Activated naive CD8-positive, alpha-beta T cell treated with anti-CD3 and anti-CD28 coated beads, Interleukin-2, amount 10 ng/mL, durations not matched to agents 7 days and 5 days (primary cell): ENCODE measurements at regions not wholly inside any gene's neighbourhood (a gene's known extent, or its start where the extent isn't known, plus 50 kb on each side); places are given as distances from the start of the nearest gene placed in this dataset.

Source experiments
- ATAC-seq: fragments of 150-1000 bp; cut with Tn5 transposase; one replicate; pipeline ENCODE4 v1.10.0; 2021; ENCODE audit warnings: low read depth, moderate library complexity
- POLR2A ChIA-PET: fragments of 350-600 bp; sonication (Branson Sonifier 250); formaldehyde crosslinking; loops from one replicate; lab custom pipeline; 2021; ENCODE audit warnings: antibody characterized with exemption; lab: Charles Lee
- DNase-seq: peaks from one replicate; pipeline ENCODE4 v3.0.0; 2021
- H3K27ac Mint-ChIP-seq: one replicate; pipeline ENCODE4 v1.8.0; 2022; ENCODE audit warnings: mild to moderate bottlenecking, mixed read lengths
- H3K27me3 Mint-ChIP-seq: one replicate; pipeline ENCODE4 v1.8.0; 2022; ENCODE audit warnings: mild to moderate bottlenecking, moderate library complexity, mixed read lengths
- H3K36me3 Mint-ChIP-seq: one replicate; pipeline ENCODE4 v1.8.0; 2021; ENCODE audit warnings: mild to moderate bottlenecking, mixed read lengths
- H3K4me1 Mint-ChIP-seq: one replicate; pipeline ENCODE4 v1.8.0; 2021; ENCODE audit warnings: mixed read lengths
- H3K4me3 Mint-ChIP-seq: one replicate; pipeline ENCODE4 v1.8.0; 2022; ENCODE audit warnings: mild to moderate bottlenecking, moderate library complexity, mixed read lengths
- H3K9me3 Mint-ChIP-seq: one replicate; pipeline ENCODE4 v1.8.0; 2021; ENCODE audit warnings: mixed read lengths

DNA sequence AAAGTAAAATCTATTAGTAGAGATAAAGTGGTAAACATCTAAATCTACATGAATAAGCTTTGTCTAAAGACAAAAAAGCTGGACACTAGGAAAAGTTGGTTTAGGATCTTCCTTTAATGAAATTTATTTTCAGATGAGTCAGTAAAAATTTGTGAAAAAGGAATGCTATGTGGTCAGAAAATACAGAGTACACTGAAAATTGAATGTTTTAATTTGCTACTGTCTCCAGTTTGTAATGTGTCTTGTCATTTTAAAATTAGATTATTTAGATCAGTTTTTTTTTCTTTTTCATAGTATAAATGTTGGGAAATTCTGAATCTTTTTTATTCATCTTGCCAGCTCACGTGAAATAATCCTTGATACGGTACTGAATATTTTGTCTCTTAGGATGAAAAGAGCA, 56.9 kb downstream of the SLITRK6 start:
- POLR2A ChIA-PET: no interaction called here
- H3K9me3 Mint-ChIP-seq: peaks cover 2% of the 10 kb centered on the region
- no peak for ATAC-seq
- H3K36me3 Mint-ChIP-seq: no peaks in the 10 kb centered on the region
- no peak for DNase-seq
- no peak overlapping the region for H3K27ac Mint-ChIP-seq
- no peaks in the 10 kb centered on the region for H3K4me1 Mint-ChIP-seq
- H3K27me3 Mint-ChIP-seq: no peaks in the 10 kb centered on the region
- no peak overlapping the region for H3K4me3 Mint-ChIP-seq

DNA sequence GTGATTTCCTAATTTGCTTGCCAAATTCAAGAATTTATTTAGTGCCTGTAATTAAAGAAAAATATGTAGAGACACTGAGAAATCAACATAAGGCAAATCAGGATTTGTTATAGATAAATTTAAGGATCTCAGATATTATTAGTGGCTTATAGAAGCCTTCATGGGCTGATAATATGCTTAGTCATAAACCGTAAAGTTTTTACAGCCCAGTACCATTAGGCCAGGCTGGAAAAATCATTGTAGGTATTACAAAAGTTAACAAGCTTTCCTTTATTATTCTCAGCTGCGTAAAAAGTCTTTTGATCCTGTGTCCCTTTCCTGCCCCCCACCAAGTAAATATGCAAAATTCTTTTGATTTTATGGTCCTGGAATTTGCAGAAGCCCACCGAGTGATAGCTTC, 58.2 kb downstream of the SLITRK6 start:
- H3K27me3 Mint-ChIP-seq: no peaks in the 10 kb centered on the region
- H3K4me1 Mint-ChIP-seq: no peaks in the 10 kb centered on the region
- DNase-seq: no peak
- H3K9me3 Mint-ChIP-seq: no peaks in the 10 kb centered on the region
- POLR2A ChIA-PET: no interaction called here
- no peaks in the 10 kb centered on the region for H3K36me3 Mint-ChIP-seq
- H3K4me3 Mint-ChIP-seq: no peak overlapping the region
- H3K27ac Mint-ChIP-seq: no peak overlapping the region
- ATAC-seq: no peak

GRCh38 chr13:85738696-85739320, 60.4 kb downstream of the SLITRK6 start:
- Mint-ChIP-seq H3K4me1 (no peaks in the 10 kb centered on the region), H3K27me3 (no peaks in the 10 kb centered on the region), H3K4me3 (no peak overlapping the region), H3K36me3 (no peaks in the 10 kb centered on the region), H3K27ac (no peak overlapping the region), H3K9me3 (no peaks in the 10 kb centered on the region)
- DNase-seq (no peak), ATAC-seq (no peak)
- POLR2A ChIA-PET: no interaction called here

GRCh38 chr13:85737952-85738351, 61.3 kb downstream of the SLITRK6 start:
- no peak for DNase-seq
- ATAC-seq: no peak
- POLR2A ChIA-PET: no interaction called here
- H3K27ac Mint-ChIP-seq: no peak overlapping the region
- H3K4me3 Mint-ChIP-seq: no peak overlapping the region
- no peaks in the 10 kb centered on the region for H3K36me3 Mint-ChIP-seq
- H3K27me3 Mint-ChIP-seq: no peaks in the 10 kb centered on the region
- H3K9me3 Mint-ChIP-seq: no peaks in the 10 kb centered on the region
- no peaks in the 10 kb centered on the region for H3K4me1 Mint-ChIP-seq

GRCh38 chr13:85729296-85729695, 69.9 kb downstream of the SLITRK6 start:
- no peaks in the 10 kb centered on the region for H3K4me1 Mint-ChIP-seq
- DNase-seq (no peak), ATAC-seq (no peak)
- H3K27ac Mint-ChIP-seq: no peak overlapping the region
- H3K4me3 Mint-ChIP-seq: no peak overlapping the region
- no peaks in the 10 kb centered on the region for H3K36me3 Mint-ChIP-seq
- no peaks in the 10 kb centered on the region for H3K27me3 Mint-ChIP-seq
- H3K9me3 Mint-ChIP-seq: no peaks in the 10 kb centered on the region
- POLR2A ChIA-PET: no interaction called here

GRCh38 chr13:85728811-85729210, 70.4 kb downstream of the SLITRK6 start:
- no peak overlapping the region for H3K27ac Mint-ChIP-seq

DNA sequence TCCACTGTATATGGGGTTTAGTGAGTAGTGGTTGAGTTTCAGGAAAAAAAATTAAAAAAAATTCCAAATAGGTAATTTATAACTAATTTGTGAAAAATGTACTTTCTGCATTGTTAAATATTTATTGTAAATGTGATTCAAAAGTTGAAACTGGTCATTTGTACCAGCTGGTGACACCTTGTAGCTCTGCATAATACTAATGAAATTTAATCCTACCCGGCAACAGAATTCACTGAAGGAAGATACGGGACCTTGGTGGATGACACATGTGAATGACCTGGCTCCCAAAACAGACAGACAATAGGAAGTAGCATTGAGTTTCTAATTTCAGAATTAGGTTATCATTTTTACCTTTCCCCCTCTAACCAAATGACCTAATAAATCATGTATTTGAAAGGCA, 73.8 kb downstream of the SLITRK6 start:
- H3K4me3 Mint-ChIP-seq: no peak overlapping the region
- H3K9me3 Mint-ChIP-seq: no peaks in the 10 kb centered on the region
- no peaks in the 10 kb centered on the region for H3K4me1 Mint-ChIP-seq
- H3K27me3 Mint-ChIP-seq: no peaks in the 10 kb centered on the region
- ATAC-seq: no peak
- POLR2A ChIA-PET: no interaction called here
- no peaks in the 10 kb centered on the region for H3K36me3 Mint-ChIP-seq
- DNase-seq: no peak
- no peak overlapping the region for H3K27ac Mint-ChIP-seq

More at GRCh38 chr13:85728811-85729210, 70.4 kb downstream of the SLITRK6 start:
- no peaks in the 10 kb centered on the region for H3K4me1 Mint-ChIP-seq
- H3K36me3 Mint-ChIP-seq: no peaks in the 10 kb centered on the region
- no peak overlapping the region for H3K4me3 Mint-ChIP-seq
- DNase-seq (no peak), ATAC-seq (no peak)
- H3K27me3 Mint-ChIP-seq: no peaks in the 10 kb centered on the region
- POLR2A ChIA-PET: no interaction called here
- no peaks in the 10 kb centered on the region for H3K9me3 Mint-ChIP-seq

GRCh38 chr13:85724546-85725432, 74.4 kb downstream of the SLITRK6 start:
- no peak for DNase-seq
- Mint-ChIP-seq H3K27me3 (no peaks in the 10 kb centered on the region), H3K27ac (no peak overlapping the region), H3K4me3 (no peak overlapping the region), H3K36me3 (no peaks in the 10 kb centered on the region), H3K9me3 (no peaks in the 10 kb centered on the region), H3K4me1 (no peaks in the 10 kb centered on the region)
- POLR2A ChIA-PET: no interaction called here
- no peak for ATAC-seq

GRCh38 chr13:85719749-85720148, 79.5 kb downstream of the SLITRK6 start:
- no peak overlapping the region for H3K27ac Mint-ChIP-seq
- POLR2A ChIA-PET: no interaction called here
- no peaks in the 10 kb centered on the region for H3K36me3 Mint-ChIP-seq
- no peaks in the 10 kb centered on the region for H3K4me1 Mint-ChIP-seq
- H3K4me3 Mint-ChIP-seq: no peak overlapping the region
- no peaks in the 10 kb centered on the region for H3K27me3 Mint-ChIP-seq
- no peak for DNase-seq
- H3K9me3 Mint-ChIP-seq: no peaks in the 10 kb centered on the region
- no peak for ATAC-seq

DNA sequence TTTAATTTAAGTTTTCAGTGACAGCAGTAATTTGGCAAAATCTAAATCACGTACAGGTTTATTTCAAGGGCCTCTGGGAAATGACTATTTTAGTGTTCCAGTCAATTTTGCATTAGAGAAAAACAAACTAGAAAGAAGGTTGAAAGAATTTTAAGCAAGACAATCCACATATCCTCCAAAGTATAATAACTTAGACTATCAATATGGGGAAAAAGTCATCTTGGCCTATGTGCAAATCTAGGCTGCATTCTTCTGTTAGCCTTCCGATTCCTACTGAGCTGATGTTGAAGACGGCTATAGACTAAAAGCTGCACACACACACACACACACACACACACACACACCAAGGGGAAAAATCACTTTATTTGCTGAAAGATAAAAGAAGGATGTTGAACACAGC, 81.3 kb downstream of the SLITRK6 start:
- ATAC-seq: no peak
- no peaks in the 10 kb centered on the region for H3K27me3 Mint-ChIP-seq
- POLR2A ChIA-PET: no interaction called here
- DNase-seq: no peak
- H3K27ac Mint-ChIP-seq: no peak overlapping the region
- no peaks in the 10 kb centered on the region for H3K4me1 Mint-ChIP-seq
- no peak overlapping the region for H3K4me3 Mint-ChIP-seq
- H3K36me3 Mint-ChIP-seq: no peaks in the 10 kb centered on the region
- H3K9me3 Mint-ChIP-seq: no peaks in the 10 kb centered on the region

- H3K4me1 Mint-ChIP-seq: no peaks in the 10 kb centered on the region
- DNase-seq (no peak), ATAC-seq (no peak)
- H3K27ac Mint-ChIP-seq: no peak overlapping the region
- H3K36me3 Mint-ChIP-seq: no peaks in the 10 kb centered on the region
- no peaks in the 10 kb centered on the region for H3K27me3 Mint-ChIP-seq
- POLR2A ChIA-PET: no interaction called here
- H3K4me3 Mint-ChIP-seq: no peak overlapping the region
- no peaks in the 10 kb centered on the region for H3K9me3 Mint-ChIP-seq
Observed at GRCh38 chr13:85710545-85710944, 88.7 kb downstream of the SLITRK6 start.

DNA sequence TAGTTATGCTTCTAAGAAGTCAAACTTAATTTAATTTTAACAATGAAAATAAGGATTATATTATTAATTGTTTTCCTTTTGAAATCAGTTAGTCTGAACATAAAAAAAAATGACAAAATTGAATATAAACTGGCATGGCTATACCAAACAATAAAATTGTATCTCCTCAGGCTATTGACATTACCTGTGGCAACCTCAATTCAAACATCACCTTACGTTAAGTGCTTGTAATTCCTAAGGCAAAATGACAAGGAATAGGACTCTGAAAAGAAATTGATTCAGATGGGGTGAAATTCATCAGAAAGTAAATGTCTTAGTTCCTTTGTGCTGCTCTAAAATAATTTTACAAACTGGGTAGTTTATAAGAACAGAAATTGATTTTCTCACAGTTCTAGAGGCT, 89.5 kb downstream of the SLITRK6 start:
- Mint-ChIP-seq H3K4me1 (no peaks in the 10 kb centered on the region), H3K27me3 (no peaks in the 10 kb centered on the region), H3K9me3 (no peaks in the 10 kb centered on the region), H3K36me3 (no peaks in the 10 kb centered on the region), H3K27ac (no peak overlapping the region), H3K4me3 (no peak overlapping the region)
- POLR2A ChIA-PET: no interaction called here
- DNase-seq: no peak
- no peak for ATAC-seq

- DNase-seq: no peak
- no peak overlapping the region for H3K4me3 Mint-ChIP-seq
- no peaks in the 10 kb centered on the region for H3K27me3 Mint-ChIP-seq
- no peaks in the 10 kb centered on the region for H3K9me3 Mint-ChIP-seq
- POLR2A ChIA-PET: no interaction called here
- H3K4me1 Mint-ChIP-seq: no peaks in the 10 kb centered on the region
- ATAC-seq: no peak
- H3K27ac Mint-ChIP-seq: no peak overlapping the region
- H3K36me3 Mint-ChIP-seq: no peaks in the 10 kb centered on the region
Observed at GRCh38 chr13:85709072-85709471, 90.1 kb downstream of the SLITRK6 start.

- Mint-ChIP-seq H3K9me3 (peaks cover 11% of the 10 kb centered on the region), H3K4me3 (no peak overlapping the region), H3K4me1 (no peaks in the 10 kb centered on the region), H3K36me3 (no peaks in the 10 kb centered on the region), H3K27ac (no peak overlapping the region), H3K27me3 (no peaks in the 10 kb centered on the region)
- ATAC-seq (no peak), DNase-seq (no peak)
- POLR2A ChIA-PET: no interaction called here
Observed at GRCh38 chr13:85700906-85701305, 98.3 kb downstream of the SLITRK6 start.
